ENCODE measurements at regions not wholly inside any gene's neighbourhood (a gene's known extent, or its start where the extent isn't known, plus 50 kb on each side); places are given as distances from the start of the nearest gene placed in this dataset.
"Not testable (repeated sequence)": the region's sequence is repeated elsewhere in the genome, so short reads cannot be mapped to it uniquely, and the experiment has no call there.

GRCh38 chr6:154933181-154933827 is 61.8 kb upstream of the TIAM2 start:
- TF ChIP-seq CTCF (IDR thresholded peaks at IDR 0.05; ENCODE audit: low read depth, low read length, missing control alignments): no peak
- in situ Hi-C loops (cut with HindIII; ENCODE audit: low sequenced_read_pairs): loop anchor here (25.0 kb wide), 1 partner anchor 329 kb away; the partner anchor contains the start of gene CLDN20
- DNase-seq (ENCODE audit: low read depth): no peak
- H3K4me3 ChIP-seq (ENCODE audit: low read depth, low read length): no peak overlapping the region

GRCh38 chr6:154937306-154938220 is 57.6 kb upstream of the TIAM2 start:
- DNase-seq (ENCODE audit: low read depth): peak; percentile 91
- H3K4me3 ChIP-seq (ENCODE audit: low read depth, low read length): no peak overlapping the region
- peak; percentile 49 for TF ChIP-seq CTCF (IDR thresholded peaks at IDR 0.05; ENCODE audit: low read depth, low read length, missing control alignments)
- in situ Hi-C loops (cut with HindIII; ENCODE audit: low sequenced_read_pairs): loop anchor here (25.0 kb wide), 1 partner anchor 325 kb away; the partner anchor contains the start of gene CLDN20

- TF ChIP-seq CTCF (IDR thresholded peaks at IDR 0.05; ENCODE audit: low read depth, low read length, missing control alignments): no peak
- in situ Hi-C loops (cut with HindIII; ENCODE audit: low sequenced_read_pairs): loop anchor here (25.0 kb wide), 1 partner anchor 324 kb away; the partner anchor contains the start of gene CLDN20
- no peak overlapping the region for H3K4me3 ChIP-seq (ENCODE audit: low read depth, low read length)
- DNase-seq (ENCODE audit: low read depth): no peak
These were observed 56.9 kb upstream of the TIAM2 start for GRCh38 chr6:154938221-154938580.

- in situ Hi-C loops (cut with HindIII; ENCODE audit: low sequenced_read_pairs): loop anchor here (25.0 kb wide), 1 partner anchor 323 kb away; the partner anchor contains the start of gene CLDN20
- not testable (repeated sequence) for DNase-seq (ENCODE audit: low read depth); H3K4me3 ChIP-seq (ENCODE audit: low read depth, low read length)
These were observed 56.3 kb upstream of the TIAM2 start for GRCh38 chr6:154938727-154939285.

GRCh38 chr6:154942770-154943169 is 52.3 kb upstream of the TIAM2 start:
- in situ Hi-C loops (cut with HindIII; ENCODE audit: low sequenced_read_pairs): loop anchor here (25.0 kb wide), 1 partner anchor 320 kb away; the partner anchor contains the start of gene CLDN20
- TF ChIP-seq CTCF (IDR thresholded peaks at IDR 0.05; ENCODE audit: low read depth, low read length, missing control alignments): no peak
- no peak for DNase-seq (ENCODE audit: low read depth)
- H3K4me3 ChIP-seq (ENCODE audit: low read depth, low read length): no peak overlapping the region

- no peak overlapping the region for H3K4me3 ChIP-seq (ENCODE audit: low read depth, low read length)
- no peak for TF ChIP-seq CTCF (IDR thresholded peaks at IDR 0.05; ENCODE audit: low read depth, low read length, missing control alignments)
- no peak for DNase-seq (ENCODE audit: low read depth)
- in situ Hi-C loops (cut with HindIII; ENCODE audit: low sequenced_read_pairs): loop anchor here (25.0 kb wide), 1 partner anchor 317 kb away; the partner anchor contains the start of gene CLDN20
These were observed 49.7 kb upstream of the TIAM2 start for GRCh38 chr6:154945271-154945890.

Measured in astrocyte of the cerebellum (primary cell).